Epidermal melanocyte (primary cell): ENCODE measurements at regions not wholly inside any gene's neighbourhood (a gene's known extent, or its start where the extent isn't known, plus 50 kb on each side); places are given as distances from the start of the nearest gene placed in this dataset.

Experiments
- DNase-seq: peaks from one replicate; pipeline ENCODE4 v3.0.0; 2011; ENCODE audit warnings: low spot score; ENCODE audit not compliant: insufficient read length

DNA sequence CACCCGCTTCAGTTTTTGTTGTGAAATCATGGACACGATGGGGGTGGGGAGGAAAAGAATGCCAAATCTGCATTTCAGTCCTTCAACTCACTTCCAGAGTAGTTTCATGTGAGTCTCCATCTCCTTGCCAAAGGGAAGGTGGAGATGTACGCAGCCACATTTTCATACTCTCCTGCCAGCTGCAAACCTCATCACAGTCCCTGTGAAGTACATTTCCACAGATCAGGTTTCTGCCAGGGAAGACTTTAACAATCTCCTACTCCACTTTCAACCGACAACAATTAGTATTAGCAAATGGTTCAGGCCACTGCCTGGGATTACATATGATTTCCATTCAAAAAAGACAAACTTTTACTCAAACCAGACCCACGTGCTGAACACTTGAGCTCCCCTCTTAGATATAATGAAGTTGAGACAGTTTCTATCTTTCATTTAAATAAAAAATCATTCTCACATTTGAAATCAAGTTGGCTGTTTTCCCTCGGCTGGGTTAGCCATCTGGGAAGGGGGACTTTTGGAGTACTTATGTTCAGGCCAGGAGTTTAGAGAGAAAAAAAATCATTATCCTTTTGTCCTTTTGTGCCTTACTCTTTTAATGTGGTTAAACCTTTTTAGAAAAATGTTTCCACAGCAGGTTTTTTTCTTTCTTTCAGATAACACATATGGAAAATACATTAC, 51.0 kb upstream of the CEP162 start:
- no peak for DNase-seq
